HG02588 (cell line): ENCODE measurements at regions not wholly inside any gene's neighbourhood (a gene's known extent, or its start where the extent isn't known, plus 50 kb on each side); places are given as distances from the start of the nearest gene placed in this dataset.
"Not testable (repeated sequence)": the region's sequence is repeated elsewhere in the genome, so short reads cannot be mapped to it uniquely, and the experiment has no call there.

Source experiments
- ATAC-seq: cut with Tn5 transposase; IDR thresholded peaks from one replicate; pipeline ENCODE4 v1.9.1; 2021; ENCODE audit warnings: mild to moderate bottlenecking, moderate library complexity; ENCODE audit not compliant: unreplicated experiment

DNA sequence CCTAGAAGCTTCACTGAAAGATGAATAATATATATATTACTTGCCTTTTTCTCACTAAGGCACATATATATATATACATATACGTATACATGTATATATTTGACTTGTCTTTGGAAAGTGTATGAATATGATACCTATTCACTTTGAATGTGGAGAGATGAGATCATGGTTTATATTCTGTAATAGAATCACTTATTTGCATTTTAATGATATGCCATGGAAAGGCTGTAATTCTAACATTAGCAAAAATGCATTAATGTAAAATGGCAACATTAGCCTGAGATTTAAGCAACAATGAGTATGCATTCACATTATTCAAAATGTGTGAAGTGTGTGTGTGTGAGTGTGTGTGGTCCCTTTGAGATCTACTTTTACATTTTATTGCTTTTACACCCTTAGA, 54.5 kb upstream of the PRKD1 start:
- no peak for ATAC-seq

DNA sequence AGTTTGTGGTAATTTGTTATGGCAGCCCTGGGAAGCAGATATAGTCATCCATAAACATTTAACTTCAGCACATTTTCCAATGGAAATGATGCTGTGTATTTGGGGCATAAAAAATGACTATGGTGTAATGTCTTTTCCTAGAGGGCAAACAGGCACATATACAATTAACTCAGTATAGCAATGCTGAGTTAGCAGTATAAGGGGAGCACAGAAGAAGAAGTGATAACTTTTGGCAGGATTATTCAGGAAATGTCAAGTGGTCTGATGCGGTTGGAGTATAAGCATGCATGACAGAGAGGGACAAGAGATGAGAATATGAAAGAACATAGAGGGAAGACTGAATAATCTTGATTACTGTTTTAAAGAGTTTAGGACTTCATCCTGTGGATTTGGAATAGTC, 55.3 kb upstream of the PRKD1 start:
- ATAC-seq = no peak

DNA sequence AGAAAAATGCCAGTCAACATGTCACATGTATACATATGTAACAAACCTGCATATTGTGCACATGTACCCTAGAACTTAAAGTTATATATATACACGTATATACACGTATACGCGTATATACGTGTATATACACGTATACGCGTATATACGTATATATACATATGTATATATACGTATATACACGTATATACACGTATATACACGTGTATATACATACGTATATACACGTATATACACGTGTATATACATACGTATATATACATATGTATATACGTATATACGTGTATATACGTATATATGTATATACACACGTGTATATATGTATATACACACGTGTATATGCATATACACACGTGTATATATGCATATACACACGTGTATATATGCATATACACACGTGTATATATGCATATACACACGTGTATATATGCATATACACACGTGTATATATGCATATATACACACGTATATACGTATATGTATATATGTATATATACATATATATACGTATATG, 62.8 kb upstream of the PRKD1 start:
- not testable (repeated sequence) for ATAC-seq

DNA sequence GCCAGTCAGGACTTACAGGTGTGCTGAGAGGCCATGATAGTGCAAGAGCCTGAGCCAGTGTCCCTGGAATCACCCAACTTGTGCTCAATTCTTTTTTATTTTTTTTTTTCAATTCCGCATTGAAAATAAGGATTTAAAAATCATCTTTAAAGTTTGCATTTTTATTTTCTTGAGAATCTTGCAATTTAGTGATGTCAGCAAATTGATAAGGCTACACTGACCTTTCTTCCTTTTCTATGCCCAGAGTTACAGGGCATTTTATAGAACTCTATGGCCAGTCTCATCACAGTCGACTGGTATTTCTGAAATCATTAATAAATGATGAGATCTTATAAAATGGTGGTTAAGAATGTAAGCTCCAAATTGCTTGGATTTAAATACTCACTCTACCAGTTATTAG, 63.3 kb upstream of the PRKD1 start:
- ATAC-seq = no peak

DNA sequence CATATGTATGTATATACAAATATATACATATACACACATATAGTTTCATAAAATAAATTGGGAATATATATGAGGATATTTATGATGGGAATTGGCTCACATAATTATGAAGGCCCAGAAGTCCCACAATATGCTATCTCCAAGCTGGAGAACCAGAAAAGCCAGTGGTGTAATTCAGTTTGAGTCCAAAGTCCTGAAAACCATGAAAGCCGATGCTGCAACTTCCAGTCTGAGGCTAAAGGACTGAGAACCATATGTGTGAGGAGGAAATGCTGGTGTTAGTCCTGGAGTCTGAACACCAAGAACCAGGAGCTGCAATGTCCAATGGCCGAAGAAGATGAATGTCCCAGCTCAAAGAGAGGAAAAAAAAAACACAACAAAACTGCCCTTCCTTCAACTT, 65.5 kb upstream of the PRKD1 start:
- ATAC-seq = no peak

DNA sequence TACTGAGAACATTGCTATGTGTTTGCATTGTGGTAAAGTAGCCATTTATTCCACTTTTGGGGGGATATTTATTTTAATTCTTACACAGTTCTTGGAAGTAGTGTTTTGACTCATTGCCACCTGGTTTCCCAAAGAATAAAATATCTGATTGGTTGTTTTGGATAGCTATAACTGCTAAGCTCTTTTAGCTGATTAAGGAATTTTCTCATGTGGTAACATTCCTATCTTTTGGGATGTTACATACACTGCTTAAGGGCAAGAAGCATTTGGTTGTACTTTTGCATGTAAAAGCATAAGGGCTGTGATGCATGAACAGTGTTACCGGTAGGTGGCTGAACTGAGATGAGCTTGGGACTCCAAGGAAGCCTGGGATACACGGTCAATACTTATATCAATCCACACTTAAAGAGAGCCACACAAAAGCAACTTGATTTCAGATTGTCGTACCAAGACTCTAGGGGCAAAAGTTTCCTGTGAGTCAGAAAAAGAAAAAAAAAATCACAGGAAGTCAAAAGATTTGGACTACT, 71.4 kb upstream of the PRKD1 start:
- ATAC-seq = no peak

DNA sequence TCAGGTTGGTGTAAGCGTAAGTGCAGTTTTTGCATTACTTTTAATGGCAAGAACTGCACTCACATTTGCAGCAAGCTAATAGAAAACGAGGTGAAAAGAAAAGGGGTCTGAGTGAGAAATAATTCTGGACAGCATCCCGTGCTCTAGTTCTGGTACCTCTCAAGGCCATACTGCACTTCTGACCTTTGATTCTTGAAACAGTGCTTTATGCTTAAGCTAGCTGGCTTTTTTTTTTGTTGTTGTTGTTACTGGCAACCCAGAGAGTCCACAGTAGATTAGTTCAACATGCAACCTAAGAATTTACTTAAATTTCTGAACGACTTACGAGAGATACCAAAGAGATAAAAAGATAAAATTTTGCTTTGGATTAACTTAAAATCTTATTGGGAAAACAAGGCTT, 75.2 kb upstream of the PRKD1 start:
- ATAC-seq = no peak

DNA sequence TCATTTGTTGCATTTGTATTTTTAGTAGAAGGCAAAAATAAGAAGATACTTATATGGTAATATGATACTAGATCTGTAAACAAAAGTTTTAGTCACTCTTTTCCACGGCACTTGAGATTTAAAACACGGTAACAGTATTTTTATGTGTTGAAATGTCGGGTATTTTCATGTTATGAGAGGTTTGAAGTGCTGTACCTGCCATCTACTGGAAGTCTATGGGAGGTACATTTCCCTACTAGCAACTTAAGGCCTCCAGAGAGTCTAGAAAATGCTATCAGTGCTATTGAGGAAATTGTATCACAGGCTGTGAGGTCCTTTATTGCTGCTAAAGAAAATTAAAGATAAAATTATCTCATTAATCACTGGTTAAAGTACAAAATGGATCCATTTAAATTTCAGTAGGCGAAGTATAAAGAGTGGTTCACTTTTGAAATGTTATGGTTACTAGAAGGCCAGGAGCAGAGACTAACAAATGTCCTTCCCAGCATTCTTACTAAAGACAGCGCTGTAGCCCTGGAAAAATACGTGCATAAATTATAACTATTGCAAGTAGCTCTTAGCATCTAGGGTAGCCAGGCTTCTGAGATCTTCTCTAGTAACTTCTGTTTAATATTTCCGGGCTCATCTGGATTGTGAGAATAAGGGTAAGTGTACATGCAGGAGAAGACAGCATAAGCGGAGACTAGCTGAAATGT, 77.6 kb upstream of the PRKD1 start:
- peak; percentile 63 for ATAC-seq

DNA sequence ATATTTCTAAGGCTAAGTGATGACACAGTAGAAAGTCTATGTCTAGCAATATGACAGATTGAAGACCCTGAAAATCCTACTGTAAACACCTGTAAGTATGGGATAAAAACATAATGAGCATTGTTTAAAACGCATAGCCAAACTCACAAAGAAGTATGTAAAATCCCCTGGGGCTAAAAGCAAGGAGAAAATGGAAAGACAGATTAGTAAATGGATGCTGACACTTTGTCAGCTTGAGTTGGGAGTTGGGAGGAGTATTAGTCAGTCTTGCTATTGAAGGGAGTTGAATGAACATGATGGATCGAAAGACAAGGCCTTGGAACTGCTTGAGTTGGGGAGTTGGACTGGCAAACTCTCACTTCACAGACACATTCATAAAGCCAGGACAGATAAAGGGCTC, 79.0 kb upstream of the PRKD1 start:
- no peak for ATAC-seq

DNA sequence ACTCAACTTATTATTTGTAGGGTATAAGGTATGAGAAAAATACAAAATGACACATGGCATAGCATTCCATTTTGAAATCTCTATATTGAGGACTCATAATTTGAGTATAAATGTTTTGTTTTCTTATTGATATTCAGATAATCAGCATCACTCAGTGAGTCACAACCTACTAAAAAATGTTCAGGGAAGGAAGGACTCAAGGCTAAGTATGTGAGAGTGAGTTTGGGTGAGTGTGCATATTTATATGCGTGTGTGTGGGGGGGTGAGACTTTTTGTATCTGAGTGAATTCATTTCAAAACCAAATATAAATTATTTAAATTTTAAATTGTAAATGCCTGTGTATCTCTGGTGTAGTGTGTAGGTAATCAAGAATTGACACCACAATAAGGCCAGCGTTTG, 87.8 kb upstream of the PRKD1 start:
- ATAC-seq = no peak

DNA sequence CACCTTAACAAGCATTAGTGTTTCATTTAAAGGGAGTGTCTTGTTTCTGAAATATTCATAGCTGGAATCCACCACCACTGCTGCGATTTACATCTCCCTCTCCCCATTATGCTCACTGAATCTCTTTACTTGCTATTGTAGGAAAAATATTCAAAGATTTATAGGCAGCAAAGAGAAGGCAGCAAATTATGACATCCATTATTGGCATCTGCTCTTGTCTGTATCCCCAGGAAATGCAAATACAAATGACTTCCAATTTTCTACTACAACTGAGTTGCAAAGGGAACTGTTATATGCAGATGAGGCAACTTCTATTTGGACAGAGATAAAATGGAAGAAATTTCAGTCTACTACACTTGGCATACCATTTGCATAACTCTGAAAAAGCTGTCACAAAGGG, 88.4 kb upstream of the PRKD1 start:
- ATAC-seq = no peak

DNA sequence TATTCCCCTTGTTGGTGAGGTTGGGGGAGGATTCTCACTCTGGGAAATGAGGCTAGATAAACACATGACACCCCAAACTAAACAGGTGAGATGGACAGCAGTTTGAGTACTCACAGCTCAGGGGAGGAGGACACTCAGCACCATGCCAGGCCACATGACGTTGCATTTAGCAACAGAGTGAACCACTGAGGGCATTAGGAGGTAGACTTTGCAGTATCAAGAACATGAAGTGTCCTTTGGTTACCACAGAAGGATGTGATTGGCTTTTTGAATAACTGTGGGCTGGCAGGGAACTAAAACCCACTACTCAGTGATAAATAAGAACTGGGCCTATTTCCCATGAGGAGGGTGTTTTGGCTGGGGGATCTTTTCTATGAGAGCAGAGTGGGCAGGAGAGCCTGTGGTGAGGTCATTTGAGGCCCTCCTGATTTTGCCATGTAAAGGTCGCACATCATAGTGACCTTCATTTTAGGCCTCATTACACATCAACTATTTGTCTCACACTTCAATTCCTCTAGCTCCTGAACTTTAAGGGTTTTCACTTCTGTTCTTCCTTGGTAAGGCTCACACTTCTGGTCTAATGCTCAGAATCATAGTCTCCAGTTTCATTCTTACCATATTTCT, 89.8 kb upstream of the PRKD1 start:
- no peak for ATAC-seq

DNA sequence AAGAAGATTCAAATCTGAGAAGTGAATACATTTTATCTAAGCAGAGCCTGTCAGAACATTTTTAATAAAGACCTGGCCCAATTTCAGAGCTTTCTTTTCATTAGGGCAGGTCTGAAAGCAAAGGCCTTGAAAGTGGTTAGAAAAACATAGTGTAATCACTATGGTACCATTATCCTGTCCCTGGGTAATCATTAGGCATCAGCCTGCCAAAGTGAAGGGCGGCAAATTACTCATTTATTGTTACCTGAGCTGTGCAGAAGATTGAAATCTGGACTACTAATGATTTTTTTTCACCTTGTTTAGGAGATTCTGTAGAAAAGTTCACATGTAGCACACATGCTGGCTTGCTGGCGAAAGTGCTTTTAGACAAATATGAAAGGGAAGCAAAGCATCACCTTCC, 92.6 kb upstream of the PRKD1 start:
- ATAC-seq = no peak

DNA sequence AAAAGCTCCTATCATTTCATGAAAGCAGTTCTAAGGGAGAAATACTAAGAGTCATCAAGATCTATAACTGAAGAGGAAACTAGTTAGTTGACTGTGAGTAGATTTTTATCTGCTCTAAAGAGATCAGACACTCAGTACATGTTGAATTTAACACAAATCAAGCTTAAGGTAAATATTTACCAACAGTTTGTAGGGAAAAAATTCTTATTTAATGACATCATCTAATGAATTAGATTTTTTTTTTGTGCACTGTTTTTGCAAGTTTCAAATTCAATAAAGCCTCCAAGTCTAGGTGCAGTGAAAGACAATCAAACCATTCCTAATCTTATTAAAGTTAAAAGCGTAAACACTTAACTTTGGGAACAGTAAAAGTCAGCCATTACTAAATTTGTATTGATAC, 93.0 kb upstream of the PRKD1 start:
- no peak for ATAC-seq

DNA sequence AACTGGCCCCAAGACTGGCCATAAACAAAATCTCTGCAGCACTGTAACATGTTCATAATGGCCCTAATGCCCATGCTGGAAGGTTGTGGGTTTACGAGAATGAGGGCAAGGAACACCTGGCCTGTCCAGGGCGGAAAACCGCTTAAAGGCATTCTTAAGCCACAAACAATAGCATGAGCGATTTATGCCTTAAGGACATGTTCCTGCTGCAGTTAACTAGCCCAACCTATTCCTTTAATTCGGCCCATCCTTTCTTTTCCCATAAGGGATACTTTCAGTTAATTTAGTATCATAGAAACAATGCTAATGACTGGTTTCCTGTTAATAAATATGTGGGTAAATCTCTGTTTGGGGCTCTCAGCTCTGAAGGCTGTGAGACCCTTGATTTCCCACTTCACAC, 95.7 kb upstream of the PRKD1 start:
- ATAC-seq = not testable (repeated sequence)

DNA sequence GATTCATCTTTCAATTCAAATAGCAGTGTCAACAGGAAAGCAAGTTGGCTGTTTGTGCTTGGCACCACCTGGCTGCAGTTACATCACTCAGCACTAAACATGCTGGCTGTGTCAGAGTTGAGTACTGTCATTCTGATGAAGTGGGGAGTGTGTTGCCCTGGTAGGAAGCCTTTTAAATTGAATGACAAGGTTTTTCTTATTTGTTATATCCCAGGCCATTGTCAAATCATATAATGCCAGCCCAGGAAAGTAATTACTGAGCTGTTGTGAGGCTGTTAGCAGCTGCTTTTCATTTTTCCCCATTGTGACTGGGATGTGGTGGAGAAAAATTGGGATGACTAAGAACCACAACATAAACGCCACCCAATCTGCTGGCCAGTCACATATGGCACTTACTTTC, 106.5 kb upstream of the PRKD1 start:
- no peak for ATAC-seq

DNA sequence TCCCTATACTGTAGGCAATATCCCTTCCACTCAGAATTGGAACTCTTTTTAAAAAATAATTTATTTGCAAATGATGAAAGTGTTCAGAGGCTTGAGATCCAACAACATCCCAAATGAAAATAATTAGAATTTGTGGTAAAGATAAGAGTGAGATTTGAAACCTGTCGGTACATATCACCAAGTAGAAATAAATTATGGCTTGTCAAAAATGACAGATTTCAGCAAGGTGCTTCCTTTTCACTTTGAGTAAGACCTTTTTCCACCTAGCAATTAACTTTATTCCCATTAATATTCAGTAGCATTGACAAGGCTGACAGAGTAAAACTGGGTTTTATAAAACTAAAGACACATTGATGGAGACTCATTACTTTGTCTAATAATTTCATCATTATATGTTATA, 107.7 kb upstream of the PRKD1 start:
- no peak for ATAC-seq

DNA sequence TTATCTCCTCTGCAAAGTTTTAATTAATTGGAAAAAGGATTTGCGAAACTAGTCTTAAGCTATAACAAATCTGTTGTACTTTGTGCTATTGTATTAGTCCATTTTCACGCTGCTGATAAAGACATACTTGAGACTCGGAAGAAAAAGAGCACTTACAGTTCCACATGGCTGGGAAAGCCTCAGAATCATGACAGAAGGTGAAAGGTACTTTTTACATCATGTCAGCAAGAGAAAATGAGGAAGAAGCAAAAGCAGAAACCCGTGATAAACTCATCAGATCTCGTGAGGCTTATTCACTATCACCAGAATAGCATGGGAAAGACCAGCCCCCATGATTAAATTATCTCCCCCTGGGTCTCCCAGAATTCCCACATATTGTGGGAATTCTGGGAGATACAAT, 118.1 kb upstream of the PRKD1 start:
- ATAC-seq = no peak

DNA sequence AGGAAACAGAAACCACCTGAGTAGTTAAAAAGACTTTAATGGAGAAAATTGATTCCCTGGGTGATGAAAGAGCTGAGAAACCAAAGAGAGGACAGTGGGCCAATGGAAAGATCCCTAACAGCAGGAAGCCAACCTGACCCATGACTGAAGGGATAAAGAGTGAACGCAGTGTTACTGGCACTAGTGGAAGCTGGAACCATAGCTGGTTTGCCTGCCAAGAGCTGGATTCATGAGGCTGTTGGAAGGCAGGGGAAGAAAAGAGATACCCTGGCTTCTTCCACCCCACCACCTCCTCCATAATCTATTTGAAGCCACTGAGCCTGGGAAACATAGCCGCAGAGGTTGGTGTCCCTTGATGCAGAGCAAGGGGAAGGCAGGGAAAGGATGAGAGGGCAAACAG, 125.5 kb upstream of the PRKD1 start:
- no peak for ATAC-seq

DNA sequence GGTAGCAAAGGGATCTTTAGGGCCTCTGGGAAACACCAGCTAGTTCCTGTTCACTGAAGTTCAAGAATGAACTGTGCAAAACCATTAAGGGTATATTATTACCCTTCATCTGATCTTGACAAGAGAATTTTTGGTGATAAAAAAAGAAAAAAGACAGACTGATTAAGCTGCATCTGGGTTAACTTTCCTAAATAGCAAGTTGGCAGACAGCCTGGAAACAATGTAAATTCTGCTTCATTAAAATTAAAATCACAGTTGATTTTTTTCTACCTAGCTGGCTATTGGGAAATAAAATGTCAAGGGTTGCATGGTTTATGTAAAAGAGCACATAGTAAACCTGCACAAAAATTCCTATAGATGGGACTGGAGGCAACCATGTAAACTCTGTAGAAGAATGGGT, 126.6 kb upstream of the PRKD1 start:
- ATAC-seq = no peak

DNA sequence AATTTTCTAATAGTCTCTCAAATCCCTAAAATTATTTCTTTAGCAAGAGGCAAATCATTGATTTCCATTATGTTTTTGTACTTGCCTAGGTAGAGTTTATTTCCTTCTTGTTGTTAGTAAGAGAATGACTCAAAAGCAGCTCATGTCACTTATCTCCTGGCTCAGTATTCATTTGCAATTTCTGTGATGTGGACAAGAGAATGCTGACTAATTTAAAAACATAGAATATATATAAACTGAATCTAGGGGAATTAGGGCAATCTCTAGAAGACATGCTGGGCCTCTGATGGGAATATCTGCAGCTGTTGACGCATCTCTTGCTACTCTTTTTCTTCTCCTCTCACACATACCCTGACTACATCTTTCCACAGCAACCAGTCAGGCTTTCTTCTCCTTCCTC, 130.8 kb upstream of the PRKD1 start:
- ATAC-seq = no peak

DNA sequence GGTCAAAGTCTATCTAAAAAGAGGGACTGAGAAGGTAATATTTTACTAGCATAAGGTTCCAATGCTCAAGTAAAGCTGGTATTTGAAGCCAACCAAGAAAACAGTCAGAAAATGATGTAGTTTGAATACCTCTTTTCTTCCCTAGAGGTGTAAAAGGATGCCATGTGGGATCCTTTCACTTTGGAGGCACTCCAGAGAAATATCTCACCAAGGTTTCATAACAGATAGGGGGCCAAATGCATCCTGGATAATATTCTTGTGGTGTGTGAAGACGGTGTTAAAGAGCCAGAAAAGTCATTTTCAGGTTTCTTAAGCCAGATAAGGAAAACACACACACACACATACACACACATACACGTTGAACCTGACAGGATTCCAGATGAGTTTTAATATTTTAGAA, 136.1 kb upstream of the PRKD1 start:
- no peak for ATAC-seq

DNA sequence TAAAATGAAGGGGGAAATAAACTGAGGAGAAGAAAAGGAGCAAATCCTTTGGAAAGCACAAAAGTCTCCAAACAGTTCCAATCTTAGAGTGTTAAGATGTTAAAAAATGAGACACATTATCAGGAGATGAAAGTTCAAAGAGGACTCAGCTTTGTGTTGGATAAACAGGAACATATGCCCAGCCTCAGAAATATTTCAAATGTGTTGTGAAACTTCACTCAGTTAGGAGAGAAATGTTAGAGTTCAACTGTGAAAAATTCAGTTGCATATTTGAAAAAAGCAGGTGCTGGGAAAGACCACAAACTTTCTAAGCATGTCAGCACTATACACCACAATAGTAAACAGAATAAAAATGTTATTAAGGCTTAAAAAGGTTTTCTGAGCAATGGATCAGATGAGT, 136.8 kb upstream of the PRKD1 start:
- ATAC-seq = no peak
